ENCODE measurements at regions not wholly inside any gene's neighbourhood (a gene's known extent, or its start where the extent isn't known, plus 50 kb on each side); places are given as distances from the start of the nearest gene placed in this dataset.

GRCh38 chr1:113255720-113256347, 134.5 kb upstream of the MAGI3 start:
- peak; percentile 42 to 63 (median 60) for DNase-seq (ENCODE audit: low read depth in 4 of 4, low spot score in 3 of 4)

GRCh38 chr1:113256348-113256729, 134.0 kb upstream of the MAGI3 start:
- no peak for DNase-seq (ENCODE audit: low read depth in 4 of 4, low spot score in 3 of 4)

GRCh38 chr1:113259988-113260387, 130.3 kb upstream of the MAGI3 start:
- DNase-seq (ENCODE audit: low read depth in 4 of 4, low spot score in 3 of 4) = no peak

GRCh38 chr1:113265196-113265595, 125.1 kb upstream of the MAGI3 start:
- DNase-seq (ENCODE audit: low read depth in 4 of 4, low spot score in 3 of 4) = no peak

DNA sequence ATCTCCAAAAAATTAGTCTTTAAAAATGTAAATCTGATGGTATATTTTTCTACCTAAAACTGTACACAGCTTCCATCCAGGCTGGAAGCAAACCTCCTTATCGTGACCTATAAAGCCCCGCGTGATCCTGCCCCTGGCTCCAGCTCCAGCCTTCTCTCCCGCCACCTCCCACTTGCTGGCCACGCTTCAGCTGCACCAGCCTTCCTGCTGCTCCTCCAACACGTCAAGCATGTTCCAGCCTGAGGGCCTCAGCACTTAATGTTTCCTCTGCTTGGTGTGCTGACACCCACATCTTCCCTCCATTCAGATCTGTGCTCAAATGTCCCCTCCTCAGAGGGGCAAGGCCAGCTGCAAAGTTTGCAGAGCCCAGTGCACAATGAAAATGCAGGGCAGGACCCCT, 123.5 kb upstream of the MAGI3 start:
- no peak for DNase-seq (ENCODE audit: low read depth in 4 of 4, low spot score in 3 of 4)

DNA sequence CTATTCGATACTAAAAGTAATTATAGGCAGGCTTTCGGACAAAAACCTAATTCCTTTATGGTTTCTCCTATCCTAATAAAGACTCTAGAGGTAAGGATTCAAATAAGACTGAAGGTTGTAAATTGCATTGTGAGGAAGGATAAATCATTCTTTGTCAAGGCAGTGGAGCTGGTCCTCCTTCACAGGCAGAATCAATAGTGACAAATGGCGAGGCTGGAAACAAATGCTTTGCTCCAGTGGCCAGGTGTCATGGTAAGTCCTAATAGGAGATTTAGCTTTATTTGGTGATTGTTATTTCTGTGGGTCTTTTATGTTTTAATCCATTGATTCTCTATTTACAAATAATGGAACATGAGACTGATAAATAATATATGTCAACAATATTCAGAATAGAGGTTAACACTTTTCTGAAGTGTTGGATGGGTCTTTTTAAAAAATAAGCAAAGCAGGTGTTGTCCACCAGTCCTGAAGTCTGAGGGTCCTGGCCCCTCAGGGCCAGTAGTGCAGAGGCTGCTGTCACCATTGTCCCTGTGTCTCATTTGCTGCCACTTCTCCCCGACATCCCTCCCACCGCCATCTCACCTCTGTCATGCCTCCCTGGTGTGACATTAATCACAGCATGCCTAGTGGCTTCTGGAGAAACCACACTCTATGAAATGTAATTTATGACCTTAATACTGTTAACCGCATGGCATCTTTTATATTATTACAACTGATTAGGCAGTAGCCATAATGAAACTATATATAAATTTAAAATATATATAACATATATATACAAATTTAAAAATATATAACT, 120.9 kb upstream of the MAGI3 start:
- no peak for DNase-seq (ENCODE audit: low read depth in 4 of 4, low spot score in 3 of 4)

DNA sequence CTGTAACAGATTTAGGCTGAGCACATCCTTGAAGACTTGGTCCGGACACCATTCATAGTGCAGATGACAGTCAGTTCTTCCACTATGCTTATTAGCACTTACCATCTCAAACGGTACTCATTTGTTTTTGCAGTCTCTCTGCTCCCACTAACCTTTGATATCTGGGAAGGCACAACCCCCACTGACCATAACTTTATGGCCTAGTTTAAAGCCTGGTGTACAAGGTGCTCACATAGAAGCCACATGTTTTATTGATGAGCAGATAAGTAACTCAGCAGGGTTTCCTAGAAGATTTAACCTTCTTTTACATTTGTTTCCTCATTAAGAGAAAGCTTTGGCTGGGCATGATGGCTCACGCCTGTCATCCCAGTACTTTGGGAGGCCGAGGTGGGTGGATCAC, 119.3 kb upstream of the MAGI3 start:
- DNase-seq (ENCODE audit: low read depth in 4 of 4, low spot score in 3 of 4) = no peak

GRCh38 chr1:113275083-113275482, 115.2 kb upstream of the MAGI3 start:
- DNase-seq (ENCODE audit: low read depth in 4 of 4, low spot score in 3 of 4) = no peak

GRCh38 chr1:113275691-113276090, 114.6 kb upstream of the MAGI3 start:
- no peak for DNase-seq (ENCODE audit: low read depth in 4 of 4, low spot score in 3 of 4)

GRCh38 chr1:113276507-113276906, 113.8 kb upstream of the MAGI3 start:
- no peak for DNase-seq (ENCODE audit: low read depth in 4 of 4, low spot score in 3 of 4)

DNA sequence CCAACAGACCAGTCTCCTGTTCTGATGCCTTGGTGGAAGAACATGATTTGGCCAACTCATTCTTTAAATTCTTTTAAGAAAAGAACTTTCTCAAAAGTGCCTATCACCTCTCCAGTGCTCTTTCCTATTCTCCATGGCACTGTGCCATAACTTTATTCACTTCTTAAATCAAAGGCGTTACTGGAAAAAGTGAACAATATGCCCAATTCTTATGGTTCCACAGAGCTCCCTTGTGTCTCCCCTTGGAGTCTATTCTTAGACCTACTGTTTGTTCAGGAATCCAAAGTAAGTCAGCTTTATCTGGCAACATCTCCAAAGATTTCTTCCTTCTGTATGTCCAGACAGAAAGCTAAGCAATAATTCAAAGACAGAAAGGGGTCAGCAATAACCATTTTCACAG, 111.9 kb upstream of the MAGI3 start:
- DNase-seq (ENCODE audit: low read depth in 4 of 4, low spot score in 3 of 4) = no peak

- no peak for DNase-seq (ENCODE audit: low read depth in 4 of 4, low spot score in 3 of 4)
Measured at GRCh38 chr1:113278777-113279176, 111.5 kb upstream of the MAGI3 start.

DNA sequence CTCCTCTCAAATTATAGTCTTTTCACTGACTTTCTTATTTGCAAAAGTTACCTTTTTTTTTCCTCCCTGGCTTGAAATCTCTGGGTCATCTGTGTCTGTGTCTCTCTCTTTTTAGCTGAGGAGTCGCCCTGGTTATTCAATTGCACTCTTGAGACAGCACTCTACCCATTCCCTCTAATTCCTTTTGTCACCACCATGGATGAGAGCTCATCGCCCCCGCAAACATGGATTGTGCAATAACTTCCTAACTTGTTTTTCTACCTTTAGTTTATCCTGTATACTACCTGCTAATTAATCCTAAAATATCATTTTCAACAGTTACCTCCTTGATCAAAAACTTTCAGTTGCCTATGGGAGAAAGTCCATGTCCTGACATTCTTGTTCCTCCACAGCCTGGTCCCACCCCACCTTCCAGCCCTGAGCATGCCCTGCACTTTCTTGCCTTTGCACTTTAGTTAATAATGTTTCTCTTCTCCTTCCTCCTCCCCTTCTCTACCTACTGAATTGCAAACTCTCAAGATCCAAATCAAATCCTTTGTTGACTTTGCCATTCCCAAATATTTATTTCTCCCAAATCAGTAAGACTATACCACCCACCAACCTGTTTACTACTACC, 110.4 kb upstream of the MAGI3 start:
- no peak for DNase-seq (ENCODE audit: low read depth in 4 of 4, low spot score in 3 of 4)

DNA sequence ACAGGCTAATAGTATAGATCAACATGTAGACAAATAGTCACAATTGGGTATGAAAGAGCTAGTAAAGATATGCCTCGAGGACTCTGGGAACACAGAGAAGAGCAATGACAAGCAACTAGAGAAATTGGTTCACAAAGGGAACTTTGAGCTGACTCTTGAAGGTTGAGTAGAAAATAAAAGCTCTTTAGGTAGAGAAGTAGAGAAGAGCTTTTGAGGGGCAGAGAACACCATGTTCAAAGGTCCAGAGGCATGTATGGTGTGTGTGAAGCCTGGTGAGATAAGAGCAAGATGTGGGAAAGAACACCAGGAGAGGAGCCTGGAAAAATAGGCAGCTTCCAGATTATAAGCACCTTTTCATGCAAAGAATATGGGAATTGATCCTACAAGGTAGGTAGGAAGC, 109.7 kb upstream of the MAGI3 start:
- DNase-seq (ENCODE audit: low read depth in 4 of 4, low spot score in 3 of 4) = no peak

DNA sequence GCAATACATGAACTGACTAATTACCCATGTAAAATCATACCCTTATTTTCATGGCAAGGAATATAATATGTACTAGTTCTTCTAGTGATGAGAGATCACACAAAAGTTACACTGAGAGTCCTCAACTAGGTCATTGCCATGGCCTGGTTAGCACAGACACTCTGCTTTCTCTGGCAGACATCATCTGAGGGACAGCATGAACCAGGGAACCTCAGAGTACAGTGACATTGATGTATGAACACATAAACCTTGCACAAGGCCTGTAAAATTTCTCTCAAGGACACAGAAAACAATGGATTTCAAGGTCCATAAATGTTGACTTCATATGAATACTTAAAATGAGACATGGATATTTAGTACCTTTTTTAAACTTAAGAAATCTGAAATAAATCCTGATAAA, 108.8 kb upstream of the MAGI3 start:
- DNase-seq (ENCODE audit: low read depth in 4 of 4, low spot score in 3 of 4) = no peak

DNA sequence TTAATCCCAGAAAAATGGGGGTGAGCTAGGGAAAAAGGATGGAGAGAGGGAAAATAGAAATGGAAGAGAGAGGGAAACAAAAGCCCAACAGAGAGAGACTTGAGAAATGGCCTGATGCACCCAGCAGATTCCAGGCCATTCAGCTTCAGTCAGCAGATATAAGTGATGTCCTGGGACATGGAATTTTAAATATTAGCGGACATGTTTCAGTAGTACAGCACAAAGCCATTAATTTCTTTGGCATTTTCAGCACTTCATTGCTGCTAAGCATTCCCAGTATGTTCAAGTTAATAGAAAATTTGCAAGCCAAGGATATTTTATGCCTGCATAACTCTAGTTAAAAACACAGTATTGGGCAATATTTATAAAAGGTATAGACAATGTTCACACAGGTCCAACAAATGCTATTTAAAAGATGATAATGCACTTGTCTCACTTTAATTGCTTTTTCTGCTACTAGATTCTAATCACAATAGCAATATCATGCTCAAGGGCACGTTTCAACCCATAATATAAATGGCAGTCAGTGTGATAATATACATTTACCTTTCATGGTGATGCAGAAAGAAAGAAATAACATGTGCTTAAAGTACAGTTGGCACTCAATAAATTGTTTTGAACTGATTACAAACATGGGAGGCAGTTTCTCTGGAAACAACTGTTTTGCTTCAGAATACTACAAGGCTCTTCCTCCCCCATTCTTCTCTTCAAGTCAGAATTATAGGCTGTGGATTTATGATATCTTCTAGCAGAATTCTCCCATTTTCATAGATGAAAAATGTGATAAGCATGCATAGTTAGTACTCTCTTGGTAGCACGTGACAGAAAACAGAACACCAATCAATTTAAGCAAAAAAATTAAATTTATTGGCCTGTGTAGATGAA, 108.1 kb upstream of the MAGI3 start:
- no peak for DNase-seq (ENCODE audit: low read depth in 4 of 4, low spot score in 3 of 4)

DNA sequence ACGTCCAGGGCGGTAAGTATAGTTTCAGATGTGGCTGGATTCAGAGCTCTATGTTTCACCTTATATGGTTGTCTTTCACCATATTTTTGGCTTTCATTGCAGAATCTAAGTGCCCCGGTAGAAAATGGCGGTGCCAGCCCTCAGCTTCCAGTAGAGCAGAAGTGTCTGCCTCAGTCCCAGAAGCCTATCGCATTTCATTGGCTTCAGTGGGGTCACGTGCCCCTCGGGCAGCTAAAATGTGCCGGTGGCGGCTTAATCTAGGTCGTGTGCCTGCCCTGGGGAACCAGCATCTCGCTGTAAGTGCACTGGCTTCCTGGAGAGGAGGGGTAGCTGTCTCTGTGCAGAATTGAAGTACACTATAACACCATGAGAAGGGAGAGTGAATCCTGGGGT, 107.4 kb upstream of the MAGI3 start:
- DNase-seq (ENCODE audit: low read depth in 4 of 4, low spot score in 3 of 4) = no peak

DNA sequence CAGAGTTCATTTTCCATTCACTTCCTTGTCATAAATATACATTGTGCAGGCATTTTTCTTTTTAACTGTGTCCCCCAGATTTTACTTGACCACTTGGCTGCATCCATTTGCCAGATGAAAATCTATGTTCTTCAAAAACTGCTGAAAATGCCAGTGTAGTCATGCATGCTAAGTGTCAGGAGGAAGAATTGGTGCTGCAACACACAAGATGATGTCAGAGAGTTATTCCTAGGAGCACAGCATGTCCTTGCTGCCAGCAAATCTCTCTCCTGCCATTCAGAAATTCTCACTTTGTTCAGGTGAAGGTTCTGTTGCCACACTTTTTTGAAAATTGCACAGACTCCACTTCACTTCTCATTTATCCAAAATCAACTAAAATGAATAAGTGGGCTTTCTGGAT, 106.4 kb upstream of the MAGI3 start:
- DNase-seq (ENCODE audit: low read depth in 4 of 4, low spot score in 3 of 4) = no peak

DNA sequence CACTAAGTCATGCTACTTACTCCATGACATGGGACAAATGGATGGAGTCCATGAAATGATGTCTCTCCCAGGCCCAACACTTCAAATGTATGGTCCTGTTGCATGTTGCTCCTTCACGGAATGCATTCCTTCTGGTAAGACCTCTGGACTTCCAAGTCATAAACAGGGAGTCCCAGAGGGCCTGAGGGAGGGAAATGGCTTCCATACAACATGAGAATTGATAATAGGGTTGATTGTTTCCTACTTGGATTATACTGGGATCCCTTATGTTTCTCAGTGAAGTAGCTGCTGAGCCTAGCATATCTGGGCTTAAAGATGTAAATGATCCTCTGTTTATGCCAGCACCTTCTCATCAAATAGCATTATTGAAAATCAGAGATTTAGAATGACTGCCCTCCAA, 104.2 kb upstream of the MAGI3 start:
- no peak for DNase-seq (ENCODE audit: low read depth in 4 of 4, low spot score in 3 of 4)

- DNase-seq (ENCODE audit: low read depth in 4 of 4, low spot score in 3 of 4) = no peak
Measured at GRCh38 chr1:113291777-113292602, 98.3 kb upstream of the MAGI3 start.
